K562 (cell line): ENCODE measurements at regions not wholly inside any gene's neighbourhood (a gene's known extent, or its start where the extent isn't known, plus 50 kb on each side); places are given as distances from the start of the nearest gene placed in this dataset.

ENCODE experiments used
- ATAC-seq: fragments of 200-7000 bp; cut with Tn5 transposase; 3 replicates; pipeline ENCODE4 v1.9.1; 2020; ENCODE audit warnings: moderate library complexity
- BruUV-seq: library from RNA; stranded (reverse); fragments of 400-500 nt; replicated peaks from 2 replicates; lab custom pipeline; 2021; lab: Mats Ljungman, UMichigan
- CTCF ChIA-PET: fragments of 300-600 bp; formaldehyde crosslinking; extraction: SDS; loops from one replicate; lab custom pipeline; 2021; ENCODE audit warnings: low intra/inter-chr PET ratio; lab: Yijun Ruan, JAX
- POLR2A ChIA-PET: fragments of 300-600, 350-650 bp; sonication (Branson Sonifier 250); formaldehyde crosslinking; extraction: SDS; loops from one replicate; lab custom pipeline; 2021; ENCODE audit warnings: antibody characterized with exemption, inconsistent platforms; lab: Yijun Ruan, JAX
- DNase-seq, 4 experiments: peaks; one replicate each; pipeline versions ENCODE4 v3.0.0 to v3.0.0-alpha.2; 2011 to 2018; ENCODE audit warnings: low spot score in 3 of 4, mixed read lengths in 3 of 4; ENCODE audit errors: extremely low read depth in 1 of 4
- FAIRE-seq: peaks from 2 replicates; lab custom pipeline; 2011; peaks lifted over from hg19 to GRCh38; lab: Jason Lieb, UNC
- H2AFZ ChIP-seq: 2 replicates; pipeline ENCODE4 v1.6.0; 2011; ENCODE audit warnings: low read depth, low read length, control low read depth, inconsistent platforms
- H3K27ac ChIP-seq: fragments of 200-600 bp; 3 replicates; pipeline ENCODE4 v1.8.0; 2011; ENCODE audit warnings: low read depth, mild to moderate bottlenecking, control low read depth, inconsistent platforms, low read length, moderate library complexity, mixed read lengths; ENCODE audit errors: extremely low read depth
- H3K27me3 ChIP-seq, 2 experiments: fragments of 300-600 bp in 1 of 2; 2 replicates in 1 of 2; 3 replicates in 1 of 2; pipeline versions ENCODE4 v1.6.0 to v1.8.0; 2011; ENCODE audit warnings: inconsistent platforms in 2 of 2, low read length in 2 of 2, mild to moderate bottlenecking in 1 of 2, mixed read lengths in 1 of 2, moderate library complexity in 1 of 2; ENCODE audit not compliant: control insufficient read depth in 2 of 2, insufficient read depth in 2 of 2
- H3K36me3 ChIP-seq: fragments of 300-600 bp; 3 replicates; pipeline ENCODE4 v1.8.0; 2011; ENCODE audit warnings: mild to moderate bottlenecking, low read length, inconsistent platforms; ENCODE audit not compliant: control insufficient read depth, insufficient read depth
- H3K4me1 ChIP-seq, 2 experiments: fragments of 200-600 bp in 1 of 2; replicated peaks in 1 of 2; 2 replicates in 1 of 2; 3 replicates in 1 of 2; pipeline versions ENCODE4 v1.5.1 to v1.8.0; 2011; ENCODE audit warnings: inconsistent platforms in 2 of 2, low read length in 2 of 2, mild to moderate bottlenecking in 1 of 2, mixed read lengths in 1 of 2, moderate library complexity in 1 of 2; ENCODE audit not compliant: control insufficient read depth in 2 of 2, insufficient read depth in 2 of 2
- H3K4me2 ChIP-seq: 2 replicates; pipeline ENCODE4 v1.6.1; 2011; ENCODE audit warnings: low read length, control low read depth, inconsistent platforms, mixed read lengths; ENCODE audit not compliant: insufficient read depth
- H3K4me3 ChIP-seq: fragments of 200-600 bp; sonication (generic), shearing (Covaris generic); 2 replicates; pipeline ENCODE4 v1.5.1; 2016; ENCODE audit warnings: control low read depth, inconsistent platforms
- H3K79me2 ChIP-seq: fragments of 200-600 bp; 3 replicates; pipeline ENCODE4 v1.8.0; 2011; ENCODE audit warnings: low read length, inconsistent platforms; ENCODE audit not compliant: control insufficient read depth, insufficient read depth
- H3K9ac ChIP-seq, 2 experiments: 2 replicates each; pipeline versions ENCODE4 v1.6.0 to v1.6.1; 2011; ENCODE audit warnings: low read depth in 2 of 2, low read length in 2 of 2, control low read depth in 1 of 2, inconsistent platforms in 1 of 2, mild to moderate bottlenecking in 1 of 2, mixed read lengths in 1 of 2; ENCODE audit not compliant: insufficient read depth in 1 of 2
- H3K9me1 ChIP-seq: one replicate; pipeline ENCODE4 v1.6.0; 2011; ENCODE audit warnings: inconsistent platforms, mild to moderate bottlenecking, low read length, moderate library complexity; ENCODE audit not compliant: control insufficient read depth, insufficient read depth
- H3K9me3 ChIP-seq: replicated peaks from 2 replicates; pipeline ENCODE4 v1.5.1; 2011; ENCODE audit warnings: low read depth, low read length, inconsistent platforms; ENCODE audit not compliant: control insufficient read depth, insufficient read depth
- H4K20me1 ChIP-seq: replicated peaks from 2 replicates; pipeline ENCODE4 v1.6.1; 2011; ENCODE audit warnings: low read length, inconsistent platforms, mixed read lengths; ENCODE audit not compliant: control insufficient read depth, insufficient read depth
- CREM ChIP-seq: IDR thresholded peaks from 2 replicates; pipeline ENCODE4 v1.6.1; 2014; ENCODE audit warnings: antibody characterized with exemption, low read depth
- NFATC3 ChIP-seq: fragments of 450-650 bp; IDR thresholded peaks from 2 replicates; pipeline ENCODE4 v1.6.1; 2017; ENCODE audit warnings: mild to moderate bottlenecking
- ZNF263 ChIP-seq: sonication (generic); formaldehyde crosslinking; IDR thresholded peaks from 2 replicates; pipeline ENCODE4 v1.8.0; 2022; ENCODE audit warnings: mild to moderate bottlenecking, missing genetic modification reagents, borderline replicate concordance
- WGBS: fragments of 100-300 bp; shearing (Covaris generic); methylation state at CpG from one replicate; pipeline ENCODE4 v1.1.6; 2016; ENCODE audit warnings: low coverage, mixed read lengths; ENCODE audit not compliant: insufficient coverage; ENCODE audit errors: missing lambda C conversion rate; 5-methylcytosine and 5-hydroxymethylcytosine counted together
- in situ Hi-C: fragments of 300-500 bp; cut with MboI; formaldehyde crosslinking; loops from 4 replicates; pipeline ENCODE4 v1.15.0; 2018; ENCODE audit warnings: inconsistent platforms, mixed read lengths
- intact Hi-C: fragments of 100-400 bp; cut with micrococcal nuclease; formaldehyde crosslinking; loops from 2 replicates; pipeline ENCODE4 v1.14.2; 2022
- TF ChIP-seq, protein P1 (sequence below), 2 experiments: fragments of 450-650 bp in 1 of 2; sonication (generic) in 1 of 2; formaldehyde crosslinking in 1 of 2; IDR thresholded peaks; 2 replicates each; pipeline versions ENCODE4 v1.7.1 to v1.9.0; 2016 to 2022; ENCODE audit warnings: inconsistent platforms in 1 of 2, mild to moderate bottlenecking in 1 of 2, missing genetic modification reagents in 1 of 2

DNA sequence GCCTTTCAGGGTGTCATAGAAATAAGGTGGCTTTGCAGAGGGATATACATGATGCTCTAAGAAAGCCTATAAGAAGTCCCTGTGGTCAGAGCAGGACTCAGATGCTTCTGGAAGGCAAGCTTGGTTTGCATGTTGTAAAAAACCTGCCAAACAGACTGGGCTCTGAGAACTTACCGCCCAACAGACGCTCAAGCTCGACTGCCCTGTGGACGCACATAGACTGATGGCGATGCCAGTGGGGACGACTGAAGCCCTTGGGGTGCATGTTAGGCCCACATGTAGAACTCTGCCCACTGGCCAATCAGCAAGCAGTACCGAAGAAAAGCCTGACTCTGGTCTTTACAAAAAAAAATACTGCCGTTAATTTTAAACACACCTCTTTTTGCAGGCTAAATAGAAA is 133.8 kb downstream of the NAV1 start:
- Histone ChIP-seq H3K4me3 (no peak overlapping the region), H3K36me3 (no peaks in the 10 kb centered on the region), H4K20me1 (peaks cover 1% of the 10 kb centered on the region; the same call in 1 of the 2 replicates), H3K4me1 (peaks cover 3 to 18% of the 10 kb centered on the region in 2 experiments; a peak in 4 of 5 replicates), H2AFZ (no peak overlapping the region), H3K27me3 (peaks cover 0 to 21% of the 10 kb centered on the region in 2 experiments; a peak in 3 of 5 replicates), H3K79me2 (no peaks in the 10 kb centered on the region; the same call in 2 of the 3 replicates), H3K4me2 (no peak overlapping the region)
- WGBS, result 60% methylated on average over 8 of the region's 8 CpGs
- POLR2A ChIA-PET, result interaction anchor here (1.1 to 1.5 kb wide), 3 partner anchors 14 to 22 kb away, joined by 3 to 4 read pairs (median 3); no protein-coding TSS in a partner anchor
- intact Hi-C loops (no loop called here), in situ Hi-C loops (no loop called here)
- no peak for DNase-seq
- no peak for TF ChIP-seq NFATC3
- TF ChIP-seq, protein P1, sequence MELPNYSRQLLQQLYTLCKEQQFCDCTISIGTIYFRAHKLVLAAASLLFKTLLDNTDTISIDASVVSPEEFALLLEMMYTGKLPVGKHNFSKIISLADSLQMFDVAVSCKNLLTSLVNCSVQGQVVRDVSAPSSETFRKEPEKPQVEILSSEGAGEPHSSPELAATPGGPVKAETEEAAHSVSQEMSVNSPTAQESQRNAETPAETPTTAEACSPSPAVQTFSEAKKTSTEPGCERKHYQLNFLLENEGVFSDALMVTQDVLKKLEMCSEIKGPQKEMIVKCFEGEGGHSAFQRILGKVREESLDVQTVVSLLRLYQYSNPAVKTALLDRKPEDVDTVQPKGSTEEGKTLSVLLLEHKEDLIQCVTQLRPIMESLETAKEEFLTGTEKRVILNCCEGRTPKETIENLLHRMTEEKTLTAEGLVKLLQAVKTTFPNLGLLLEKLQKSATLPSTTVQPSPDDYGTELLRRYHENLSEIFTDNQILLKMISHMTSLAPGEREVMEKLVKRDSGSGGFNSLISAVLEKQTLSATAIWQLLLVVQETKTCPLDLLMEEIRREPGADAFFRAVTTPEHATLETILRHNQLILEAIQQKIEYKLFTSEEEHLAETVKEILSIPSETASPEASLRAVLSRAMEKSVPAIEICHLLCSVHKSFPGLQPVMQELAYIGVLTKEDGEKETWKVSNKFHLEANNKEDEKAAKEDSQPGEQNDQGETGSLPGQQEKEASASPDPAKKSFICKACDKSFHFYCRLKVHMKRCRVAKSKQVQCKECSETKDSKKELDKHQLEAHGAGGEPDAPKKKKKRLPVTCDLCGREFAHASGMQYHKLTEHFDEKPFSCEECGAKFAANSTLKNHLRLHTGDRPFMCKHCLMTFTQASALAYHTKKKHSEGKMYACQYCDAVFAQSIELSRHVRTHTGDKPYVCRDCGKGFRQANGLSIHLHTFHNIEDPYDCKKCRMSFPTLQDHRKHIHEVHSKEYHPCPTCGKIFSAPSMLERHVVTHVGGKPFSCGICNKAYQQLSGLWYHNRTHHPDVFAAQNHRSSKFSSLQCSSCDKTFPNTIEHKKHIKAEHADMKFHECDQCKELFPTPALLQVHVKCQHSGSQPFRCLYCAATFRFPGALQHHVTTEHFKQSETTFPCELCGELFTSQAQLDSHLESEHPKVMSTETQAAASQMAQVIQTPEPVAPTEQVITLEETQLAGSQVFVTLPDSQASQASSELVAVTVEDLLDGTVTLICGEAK (IDR thresholded peaks at IDR 0.05), result no peak
- TF ChIP-seq, protein P1 (CRISPR knock-in tag; IDR thresholded peaks at IDR 0.05), result no peak
- no peak for TF ChIP-seq ZNF263 (CRISPR knock-in tag)
- TF ChIP-seq CREM, result no peak
- TF ChIP-seq, all 486 proteins: peak for 0
- Histone ChIP-seq H3K9me3 (no peaks in the 10 kb centered on the region), H3K9me1 (no peaks in the 10 kb centered on the region), H3K9ac (no peak overlapping the region), H3K27ac (no peak overlapping the region)
- FAIRE-seq (no peak), ATAC-seq (no peak)
- no TSS peak for BruUV-seq
- CTCF ChIA-PET, result no interaction called here
